GM12878 (cell line): ENCODE measurements at regions not wholly inside any gene's neighbourhood (a gene's known extent, or its start where the extent isn't known, plus 50 kb on each side); places are given as distances from the start of the nearest gene placed in this dataset.

ENCODE experiments used
- CTCF ChIP-seq, 3 experiments: IDR thresholded peaks in 2 of 3; conservative IDR thresholded peaks in 1 of 3; 2 replicates each; pipeline ENCODE4 v1.5.1; 2011; ENCODE audit warnings: low read depth in 3 of 3, low read length in 3 of 3, mild to moderate bottlenecking in 3 of 3, control low read depth in 2 of 3, moderate library complexity in 2 of 3, inconsistent platforms in 1 of 3, mixed read lengths in 1 of 3; ENCODE audit not compliant: control insufficient read depth in 2 of 3, insufficient read depth in 1 of 3; ENCODE audit errors: extremely low read depth in 1 of 3
- FOXK2 ChIP-seq: fragments of 450-650 bp; IDR thresholded peaks from 2 replicates; pipeline ENCODE4 v1.6.1; 2017; ENCODE audit warnings: mild to moderate bottlenecking, moderate library complexity
- MAX ChIP-seq: IDR thresholded peaks from 2 replicates; pipeline ENCODE4 v1.6.1; 2012; ENCODE audit warnings: low read depth, low read length, improper control_type of control experiment
- MYC ChIP-seq: IDR thresholded peaks from 2 replicates; pipeline ENCODE4 v1.6.1; 2011; ENCODE audit warnings: mild to moderate bottlenecking, low read length, moderate library complexity, inconsistent platforms; ENCODE audit not compliant: insufficient read depth, insufficient replicate concordance, insufficient read length, severe bottlenecking
- NKRF ChIP-seq: fragments of 450-650 bp; conservative IDR thresholded peaks from 2 replicates; pipeline ENCODE4 v1.6.1; 2017; ENCODE audit warnings: mild to moderate bottlenecking, moderate library complexity
- POLR2AphosphoS5 ChIP-seq: IDR thresholded peaks from 2 replicates; pipeline ENCODE4 v1.6.1; 2011; ENCODE audit warnings: mild to moderate bottlenecking, low read length, inconsistent platforms
- RFX5 ChIP-seq: IDR thresholded peaks from 2 replicates; pipeline ENCODE4 v1.6.1; 2011; ENCODE audit warnings: low read depth, low read length, improper control_type of control experiment
- TCF7 ChIP-seq: IDR thresholded peaks from 2 replicates; pipeline ENCODE4 v1.6.1; 2014; ENCODE audit warnings: antibody characterized with exemption, borderline replicate concordance
- USF2 ChIP-seq: IDR thresholded peaks from 2 replicates; pipeline ENCODE4 v1.6.1; 2011; ENCODE audit warnings: low read depth, low read length, improper control_type of control experiment, borderline replicate concordance
- ZZZ3 ChIP-seq: IDR thresholded peaks from 2 replicates; pipeline ENCODE4 v1.6.1; 2011; ENCODE audit warnings: low read depth; ENCODE audit not compliant: control insufficient read depth, insufficient read length

GRCh38 chr17:77356690-77357201 lies 216.0 kb downstream of the SEC14L1 start (continued):
- TF ChIP-seq TCF7 (no peak), MYC (no peak), FOXK2 (no peak), USF2 (no peak), ZZZ3 (no peak), MAX (no peak), POLR2AphosphoS5 (no peak), CTCF (IDR thresholded peaks at IDR 0.05 in 2 of 3, conservative IDR thresholded peaks at IDR 0.05 in 1 of 3; ENCODE audit: control insufficient read depth in 2 of 3, extremely low read depth in 1 of 3, insufficient read depth in 1 of 3, low read depth in 3 of 3, low read length in 3 of 3) (no peak), NKRF (no peak), RFX5 (no peak)
